Common myeloid progenitor, CD34-positive (primary cell): ENCODE measurements at regions not wholly inside any gene's neighbourhood (a gene's known extent, or its start where the extent isn't known, plus 50 kb on each side); places are given as distances from the start of the nearest gene placed in this dataset.
"Not testable (repeated sequence)": the region's sequence is repeated elsewhere in the genome, so short reads cannot be mapped to it uniquely, and the experiment has no call there.

Experiments
- CTCF ChIA-PET: fragments of 350-600 bp; sonication (Branson Sonifier 250); formaldehyde crosslinking; loops from one replicate; lab custom pipeline; 2021; ENCODE audit warnings: antibody characterized with exemption; lab: Charles Lee
- POLR2A ChIA-PET: fragments of 350-600 bp; sonication (Branson Sonifier 250); formaldehyde crosslinking; loops from one replicate; lab custom pipeline; 2021; ENCODE audit warnings: antibody characterized with exemption; lab: Charles Lee
- DNase-seq, 3 donors: peaks; one replicate each; pipeline versions ENCODE4 v3.0.0 to v3.0.0-alpha.2; 2013
- H3K27ac ChIP-seq, 2 experiments: 1 replicate in 1 of 2; 2 replicates in 1 of 2; pipeline ENCODE4 v1.7.0; 2013; ENCODE audit warnings: inconsistent platforms in 2 of 2, low read length in 2 of 2, mild to moderate bottlenecking in 2 of 2, low read depth in 1 of 2, moderate library complexity in 1 of 2; ENCODE audit not compliant: severe bottlenecking in 2 of 2, insufficient read depth in 1 of 2, poor library complexity in 1 of 2
- H3K27me3 ChIP-seq, 5 experiments: replicated peaks in 2 of 5; 1 replicate in 3 of 5; 2 replicates in 2 of 5; pipeline versions ENCODE4 v1.6.1 to v1.7.0; 2013; ENCODE audit warnings: low read length in 4 of 5, mild to moderate bottlenecking in 2 of 5, moderate library complexity in 2 of 5, inconsistent platforms in 1 of 5; ENCODE audit not compliant: insufficient read depth in 5 of 5, control insufficient read depth in 4 of 5
- H3K36me3 ChIP-seq, 4 experiments: 1 replicate in 2 of 4; 2 replicates in 2 of 4; pipeline versions ENCODE4 v1.6.1 to v1.7.0; 2013; ENCODE audit warnings: low read length in 3 of 4, control low read depth in 1 of 4, mild to moderate bottlenecking in 1 of 4; ENCODE audit not compliant: control insufficient read depth in 4 of 4, insufficient read depth in 4 of 4
- H3K4me1 ChIP-seq, 4 experiments: 1 replicate in 3 of 4; 2 replicates in 1 of 4; pipeline versions ENCODE4 v1.6.1 to v1.7.1; 2013; ENCODE audit warnings: low read length in 3 of 4, mild to moderate bottlenecking in 3 of 4, control low read depth in 1 of 4, inconsistent platforms in 1 of 4, moderate library complexity in 1 of 4; ENCODE audit not compliant: control insufficient read depth in 4 of 4, insufficient read depth in 4 of 4; ENCODE audit errors: control extremely low read depth in 1 of 4
- H3K4me3 ChIP-seq, 7 experiments: 1 replicate in 4 of 7; 2 replicates in 3 of 7; pipeline versions ENCODE4 v1.5.1 to v1.7.0; 2013; ENCODE audit warnings: mild to moderate bottlenecking in 7 of 7, low read length in 6 of 7, moderate library complexity in 6 of 7, inconsistent platforms in 2 of 7, low read depth in 2 of 7, control low read depth in 1 of 7; ENCODE audit not compliant: insufficient read depth in 4 of 7, control insufficient read depth in 1 of 7; ENCODE audit errors: extremely low read depth in 1 of 7
- H3K9me3 ChIP-seq, 5 experiments: 1 replicate in 4 of 5; 2 replicates in 1 of 5; pipeline versions ENCODE4 v1.6.1 to v1.7.1; 2013; ENCODE audit warnings: low read length in 4 of 5, mild to moderate bottlenecking in 2 of 5, inconsistent platforms in 1 of 5, low read depth in 1 of 5, moderate library complexity in 1 of 5; ENCODE audit not compliant: control insufficient read depth in 4 of 5, insufficient read depth in 2 of 5; ENCODE audit errors: control extremely low read depth in 1 of 5
- WGBS: methylation state at CpG from one replicate; pipeline ENCODE4 v1.1.5; 2013; ENCODE audit not compliant: insufficient coverage; 5-methylcytosine and 5-hydroxymethylcytosine counted together

DNA sequence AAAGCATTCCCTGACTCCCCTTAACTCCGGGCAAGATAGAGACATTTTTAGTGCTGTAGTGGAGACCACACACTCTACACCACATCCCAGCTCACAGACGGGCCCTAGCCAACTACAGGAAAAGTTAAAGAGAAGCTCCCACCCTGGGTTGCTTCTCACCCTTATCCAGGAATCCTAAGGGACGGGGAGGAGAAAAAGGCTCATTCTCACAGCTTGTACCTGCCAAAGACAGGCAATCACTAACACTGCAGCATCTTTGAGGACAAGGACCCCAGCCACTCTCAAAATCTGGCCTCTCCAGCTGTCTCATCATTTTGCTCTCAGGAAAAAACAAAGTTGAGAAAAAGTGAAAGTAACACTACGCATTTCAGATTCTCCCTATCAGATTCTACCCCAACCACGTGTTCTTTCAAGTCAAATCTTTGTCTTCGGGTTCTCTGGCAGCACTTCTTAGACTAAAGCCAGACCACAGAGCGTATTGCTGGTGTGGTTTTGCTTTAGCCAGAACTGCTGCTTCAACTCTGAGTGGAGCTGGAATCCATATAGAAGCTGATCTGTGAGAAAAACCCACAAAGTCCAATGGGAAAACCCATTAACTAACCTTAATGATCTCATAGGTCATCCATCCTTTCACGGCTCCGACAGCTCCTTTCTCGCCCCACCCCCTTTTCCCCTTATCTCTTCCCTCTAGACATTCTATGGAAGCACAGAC lies 605.9 kb upstream of the DIPK2B start:
- 51% methylated on average over 8 of the region's 10 CpGs for WGBS
- ChIA-PET CTCF (interaction anchor here (0.6 to 2.1 kb wide), 3 partner anchors 12 to 1111 kb away, joined by 3 to 6 read pairs (median 3); no protein-coding TSS in a partner anchor), POLR2A (no interaction called here)
- H3K4me1 ChIP-seq: peaks cover 9 to 60% (median 13%) of the 10 kb centered on the region in 4 experiments
- no peaks in the 10 kb centered on the region for H3K9me3 ChIP-seq
- DNase-seq: peak; percentile 61 to 90 (median 84)
- peak overlapping the region in 1 of 2 experiments; percentile 75 for H3K27ac ChIP-seq
- peaks cover 0 to 7% (median 0%) of the 10 kb centered on the region in 5 experiments for H3K27me3 ChIP-seq
- peak overlapping the region in 4 of 7 experiments; percentile 26 to 72 (median 48) for H3K4me3 ChIP-seq
- H3K36me3 ChIP-seq: no peaks in the 10 kb centered on the region

DNA sequence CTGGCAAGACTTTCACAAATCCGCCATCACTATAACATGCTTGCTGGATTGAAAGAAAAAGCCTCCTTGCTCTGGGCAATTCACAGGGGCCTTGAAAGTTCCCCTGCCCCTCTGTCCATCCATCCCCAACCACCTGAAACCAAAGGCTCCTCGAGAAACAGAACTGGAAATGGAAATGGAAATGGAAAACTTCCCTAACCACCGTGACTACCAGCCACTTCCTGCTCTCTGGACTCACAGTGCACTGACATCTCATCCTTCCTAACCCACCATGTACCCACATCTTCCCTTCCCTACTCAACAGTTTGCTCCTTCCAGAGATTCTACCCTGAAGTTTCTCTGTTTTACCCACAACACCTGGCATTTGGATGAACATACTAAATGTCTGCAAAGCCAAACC lies 603.6 kb upstream of the DIPK2B start:
- DNase-seq: no peak
- Histone ChIP-seq H3K4me3 (no peak overlapping the region), H3K27me3 (peaks cover 0 to 9% (median 0%) of the 10 kb centered on the region in 5 experiments), H3K4me1 (peaks cover 10 to 64% (median 14%) of the 10 kb centered on the region in 4 experiments), H3K9me3 (no peaks in the 10 kb centered on the region), H3K27ac (no peak overlapping the region), H3K36me3 (no peaks in the 10 kb centered on the region)
- WGBS: 61% methylated on average over 3 of the region's 3 CpGs
- ChIA-PET POLR2A (no interaction called here), CTCF (no interaction called here)

DNA sequence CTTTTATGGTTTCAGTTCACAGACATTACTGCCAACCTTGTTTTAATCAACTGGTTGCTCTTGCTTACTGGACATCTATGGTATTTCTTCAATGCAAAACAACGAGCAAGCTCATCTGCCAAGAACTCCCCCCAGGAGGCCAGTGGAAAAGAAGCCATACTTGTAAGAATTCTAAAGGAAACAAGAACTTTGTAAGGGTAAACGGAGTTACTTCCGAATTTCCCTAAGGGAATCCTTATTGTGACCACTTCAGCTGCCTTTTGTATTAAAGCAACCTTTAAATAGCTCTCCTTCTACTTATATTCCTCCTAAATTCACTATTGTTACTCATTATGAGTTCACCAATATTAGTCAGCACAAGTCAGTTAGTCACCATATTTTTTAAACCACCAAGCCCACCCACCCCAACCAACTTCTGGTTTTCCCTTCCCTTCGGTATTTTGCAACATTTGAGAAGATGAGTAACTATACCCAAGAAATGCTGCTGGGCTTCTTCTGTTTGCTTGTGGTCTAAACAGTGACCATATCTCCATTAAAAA lies 602.8 kb upstream of the DIPK2B start:
- H3K4me1 ChIP-seq: peaks cover 10 to 61% (median 14%) of the 10 kb centered on the region in 4 experiments
- peaks cover 0 to 13% (median 0%) of the 10 kb centered on the region in 5 experiments for H3K27me3 ChIP-seq
- H3K27ac ChIP-seq: peak overlapping the region in 1 of 2 experiments; percentile 31
- DNase-seq: peak; percentile 51 to 87 (median 85)
- no peaks in the 10 kb centered on the region for H3K36me3 ChIP-seq
- H3K4me3 ChIP-seq: no peak overlapping the region
- ChIA-PET POLR2A (no interaction called here), CTCF (interaction anchor here (2.0 to 2.3 kb wide), 2 partner anchors 36 to 572 kb away, joined by 7 to 13 read pairs; no protein-coding TSS in a partner anchor)
- no peaks in the 10 kb centered on the region for H3K9me3 ChIP-seq
- WGBS: 83% methylated on average over 2 of the region's 4 CpGs

DNA sequence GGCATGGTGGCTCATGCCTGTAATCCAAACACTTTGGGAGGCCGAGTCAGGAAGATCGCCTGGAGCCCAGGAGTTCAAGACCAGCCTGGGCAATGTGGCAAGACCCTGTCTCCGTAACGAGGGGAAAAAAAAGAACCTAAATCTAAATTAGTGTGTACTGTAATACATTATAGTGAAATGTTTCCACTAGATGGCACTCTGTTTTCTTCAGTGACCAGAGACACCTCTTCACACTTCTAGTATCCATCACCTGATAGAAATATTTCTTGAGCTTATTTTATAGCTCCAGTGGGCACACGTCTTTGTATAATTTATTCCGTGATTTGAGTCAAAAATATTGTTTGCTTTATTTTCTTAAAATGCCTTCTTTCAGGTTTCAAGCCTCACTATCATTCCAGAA lies 600.9 kb upstream of the DIPK2B start:
- peak in 2 of 3 donors; percentile 55 to 60 for DNase-seq
- H3K27ac ChIP-seq: no peak overlapping the region
- peaks cover 3 to 43% (median 10%) of the 10 kb centered on the region in 4 experiments for H3K4me1 ChIP-seq
- H3K27me3 ChIP-seq: peaks cover 0 to 15% (median 0%) of the 10 kb centered on the region in 5 experiments
- no peak overlapping the region for H3K4me3 ChIP-seq
- H3K36me3 ChIP-seq: no peaks in the 10 kb centered on the region
- ChIA-PET CTCF (interaction anchor here (1.0 to 2.4 kb wide), 11 partner anchors 9 to 574 kb away, joined by 3 to 16 read pairs (median 4); no protein-coding TSS in a partner anchor), POLR2A (no interaction called here)
- H3K9me3 ChIP-seq: no peaks in the 10 kb centered on the region
- 44% methylated on average over 2 of the region's 6 CpGs for WGBS

DNA sequence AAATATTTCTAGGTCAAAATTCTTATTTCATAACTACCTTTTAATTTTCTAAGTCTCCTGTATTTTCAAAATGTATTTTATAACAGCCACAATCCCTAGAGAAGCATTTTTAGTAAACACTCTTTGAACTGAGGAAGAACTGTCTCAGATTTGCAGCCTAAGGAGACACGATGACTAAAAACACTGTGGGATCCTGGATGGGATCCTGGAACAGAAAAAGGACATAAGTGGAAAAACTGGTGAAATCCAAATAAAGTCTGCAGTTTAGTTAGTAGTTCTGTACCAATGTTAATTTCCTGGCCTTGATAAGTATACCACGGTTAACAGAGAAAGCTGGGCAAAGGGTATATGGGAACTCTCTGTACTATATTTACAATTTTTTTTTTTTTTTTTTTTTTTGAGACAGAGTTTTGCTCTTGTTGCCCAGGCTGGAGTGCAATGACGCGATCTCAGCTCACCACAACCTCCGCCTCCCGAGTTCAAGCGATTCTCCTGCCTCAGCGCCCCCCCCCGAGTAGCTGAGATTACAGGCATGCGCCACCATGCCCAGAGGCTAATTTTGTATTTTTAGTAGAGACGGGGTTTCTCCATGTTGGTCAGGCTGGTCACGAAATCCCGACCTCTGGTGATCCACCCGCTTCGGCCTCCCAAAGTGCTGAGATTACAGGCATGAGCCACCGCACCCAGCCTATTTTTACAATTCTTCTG lies 600.2 kb upstream of the DIPK2B start:
- H3K9me3 ChIP-seq, H3K4me3 ChIP-seq, H3K27ac ChIP-seq, POLR2A ChIA-PET, H3K36me3 ChIP-seq, DNase-seq: not testable (repeated sequence)
- peaks cover 3 to 36% (median 8%) of the 10 kb centered on the region in 4 experiments for H3K4me1 ChIP-seq
- peaks cover 0 to 14% (median 0%) of the 10 kb centered on the region in 5 experiments for H3K27me3 ChIP-seq
- WGBS: 84% methylated on average over 7 of the region's 16 CpGs
- CTCF ChIA-PET: interaction anchor here (0.8 to 2.4 kb wide), 8 partner anchors 10 to 575 kb away, joined by 3 to 16 read pairs (median 4); no protein-coding TSS in a partner anchor

DNA sequence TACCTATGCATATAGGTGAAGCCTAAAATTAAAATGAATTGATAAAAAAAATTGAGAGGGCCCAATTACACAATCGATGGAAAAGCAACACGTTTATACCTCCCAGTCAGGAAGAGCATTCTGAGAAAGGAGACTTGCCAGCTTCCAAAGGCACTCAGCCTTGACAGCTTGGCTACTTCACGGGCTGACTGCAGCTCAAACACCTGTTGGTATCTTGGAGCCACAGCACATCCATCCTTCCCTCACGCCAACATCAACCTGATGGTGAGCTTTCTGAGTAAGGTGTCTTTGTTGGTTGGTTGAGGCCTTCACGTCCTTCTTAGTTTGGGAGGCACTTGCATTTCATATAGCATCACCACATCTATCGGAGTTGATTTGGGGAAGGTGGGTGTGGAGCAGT lies 598.9 kb upstream of the DIPK2B start:
- H3K9me3 ChIP-seq: no peaks in the 10 kb centered on the region
- no peaks in the 10 kb centered on the region for H3K36me3 ChIP-seq
- ChIA-PET CTCF (no interaction called here), POLR2A (interaction anchor here (0.7 kb wide), 1 partner anchor 10 kb away, joined by 3 read pairs; no protein-coding TSS in a partner anchor)
- peak overlapping the region in 1 of 7 experiments; percentile 4 for H3K4me3 ChIP-seq
- no peak for DNase-seq
- peaks cover 0 to 12% (median 0%) of the 10 kb centered on the region in 5 experiments for H3K27me3 ChIP-seq
- WGBS: 77% methylated on average over 3 of the region's 6 CpGs
- H3K27ac ChIP-seq: no peak overlapping the region
- H3K4me1 ChIP-seq: peaks cover 3 to 30% (median 7%) of the 10 kb centered on the region in 4 experiments
